Inflammatory macrophage treated with lipopolysaccharide for 1 hour (primary cell): ENCODE measurements at regions not wholly inside any gene's neighbourhood (a gene's known extent, or its start where the extent isn't known, plus 50 kb on each side); places are given as distances from the start of the nearest gene placed in this dataset.
"Not testable (repeated sequence)": the region's sequence is repeated elsewhere in the genome, so short reads cannot be mapped to it uniquely, and the experiment has no call there.

Experiments used
- DNase-seq, 2 donors: peaks; one replicate each; pipeline ENCODE4 v3.0.0-alpha.2; 2020 to 2022

DNA sequence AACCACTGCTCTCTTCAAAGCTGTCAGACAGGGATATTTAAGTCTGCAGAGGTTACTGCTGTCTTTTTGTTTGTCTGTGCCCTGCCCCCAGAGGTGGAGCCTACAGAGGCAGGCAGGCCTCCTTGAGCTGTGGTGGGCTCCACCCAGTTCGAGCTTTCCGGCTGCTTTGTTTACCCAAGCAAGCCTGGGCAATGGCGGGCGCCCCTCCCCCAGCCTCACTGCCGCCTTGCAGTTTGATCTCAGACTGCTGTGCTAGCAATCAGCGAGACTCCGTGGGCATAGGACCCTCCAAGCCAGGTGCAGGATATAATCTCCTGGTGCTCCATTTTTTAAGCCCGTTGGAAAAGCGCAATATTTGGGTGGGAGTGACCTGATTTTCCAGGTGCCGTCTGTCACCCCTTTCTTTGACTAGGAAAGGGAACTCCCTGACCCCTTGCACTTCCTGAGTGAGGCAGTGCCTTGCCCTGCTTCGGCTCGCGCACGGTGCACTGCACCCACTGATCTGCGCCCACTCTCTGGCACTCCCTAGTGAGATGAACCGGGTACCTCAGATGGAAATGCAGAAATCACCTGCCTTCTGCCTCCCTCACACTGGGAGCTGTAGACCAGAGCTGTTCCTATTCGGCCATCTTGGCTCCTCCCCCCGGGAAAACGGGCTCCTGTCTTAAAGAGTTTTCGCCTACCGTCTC, 758.3 kb upstream of the NXPH2 start:
- not testable (repeated sequence) for DNase-seq

DNA sequence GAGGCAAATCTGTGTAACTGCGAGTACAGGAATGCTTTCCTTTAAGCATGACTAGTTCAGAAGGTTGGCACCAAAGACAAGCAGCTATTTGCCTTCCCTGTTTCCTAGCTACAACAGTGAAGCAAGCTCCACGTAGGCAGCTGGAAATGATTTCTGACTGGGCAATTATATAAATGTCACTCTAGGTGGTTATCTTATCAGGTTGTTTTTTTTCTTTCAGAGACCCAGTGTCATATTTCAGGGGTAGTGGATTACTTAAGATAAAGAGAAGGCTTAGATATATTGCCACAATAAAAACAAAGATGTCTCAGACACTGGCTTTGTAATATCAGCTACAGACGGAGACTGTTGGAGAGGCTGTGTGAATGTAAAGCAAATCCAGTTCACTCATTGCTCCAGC, 748.9 kb upstream of the NXPH2 start:
- DNase-seq: no peak

DNA sequence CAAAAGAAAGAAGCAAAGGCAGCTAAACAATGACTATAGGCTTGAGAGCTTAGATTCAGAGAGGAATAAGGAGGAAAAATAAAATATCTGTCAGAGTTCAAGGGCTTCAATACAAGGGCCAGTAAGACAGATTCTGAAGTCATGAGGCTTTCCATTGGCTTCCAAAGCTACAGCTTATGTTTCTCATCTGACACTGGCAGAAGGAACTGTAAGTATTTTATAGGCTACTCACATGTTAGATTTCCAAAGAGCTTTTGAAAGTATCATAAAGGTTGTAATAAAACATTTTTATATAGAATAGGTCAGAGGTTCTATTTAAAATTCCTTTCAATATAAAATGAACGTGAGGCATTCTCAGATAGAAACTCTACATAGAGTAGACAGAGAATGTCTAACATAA, 746.6 kb upstream of the NXPH2 start:
- no peak for DNase-seq

DNA sequence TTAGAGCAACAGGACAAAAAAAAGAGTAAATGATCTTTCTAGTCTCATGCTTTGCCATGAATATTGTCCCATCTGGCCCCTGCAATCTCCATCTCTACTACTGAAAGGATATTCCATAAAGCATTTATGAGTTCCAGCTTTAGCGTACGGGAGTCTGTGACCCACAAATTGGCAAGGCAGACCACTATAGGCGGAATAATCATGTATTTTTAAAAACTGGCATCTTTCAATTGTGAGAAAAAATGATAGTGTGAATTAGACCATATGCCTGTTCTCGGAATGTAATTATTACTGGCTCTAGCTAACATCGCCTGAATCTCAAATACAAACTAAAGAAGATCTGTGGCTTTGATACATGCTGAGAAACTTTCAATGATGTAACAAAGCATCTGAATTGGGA, 738.1 kb upstream of the NXPH2 start:
- no peak for DNase-seq

DNA sequence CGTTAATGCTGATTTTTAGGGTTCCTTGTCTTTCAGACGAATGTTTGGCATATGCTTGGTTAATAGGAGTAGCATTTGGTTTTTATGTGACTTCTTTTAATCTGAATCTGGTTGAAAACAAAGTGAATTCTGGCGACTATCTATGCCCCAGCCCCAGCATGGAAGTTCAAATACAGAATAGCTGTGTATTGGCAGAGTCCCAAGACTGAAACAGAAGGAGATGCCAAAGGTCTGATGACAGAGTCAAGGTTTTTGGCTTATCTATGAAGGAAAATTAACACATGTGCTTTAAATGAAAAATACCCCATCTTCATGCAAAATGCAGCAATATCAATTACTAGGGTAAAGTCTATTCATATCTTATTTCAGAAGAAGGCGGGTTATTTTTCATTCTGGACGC, 734.8 kb upstream of the NXPH2 start:
- DNase-seq: no peak

DNA sequence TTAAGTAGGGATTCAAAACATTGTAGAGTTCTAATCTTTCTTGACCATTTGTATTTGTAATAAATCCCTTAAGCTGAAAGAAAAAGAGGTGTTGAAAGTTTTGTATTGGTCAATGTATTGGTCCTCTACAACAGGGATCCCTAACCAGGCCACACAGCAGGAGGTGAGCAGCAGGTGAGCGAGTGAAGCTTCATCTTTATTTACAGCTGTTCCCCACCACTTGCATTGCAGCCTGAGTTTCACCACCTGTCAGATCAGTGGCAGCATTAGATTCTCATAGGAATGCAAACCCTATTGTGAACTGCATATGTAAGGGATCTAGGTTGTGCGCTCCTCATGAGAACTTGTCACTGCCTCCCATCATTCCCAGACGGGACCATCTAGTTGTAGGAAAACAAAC, 715.7 kb upstream of the NXPH2 start:
- no peak for DNase-seq

DNA sequence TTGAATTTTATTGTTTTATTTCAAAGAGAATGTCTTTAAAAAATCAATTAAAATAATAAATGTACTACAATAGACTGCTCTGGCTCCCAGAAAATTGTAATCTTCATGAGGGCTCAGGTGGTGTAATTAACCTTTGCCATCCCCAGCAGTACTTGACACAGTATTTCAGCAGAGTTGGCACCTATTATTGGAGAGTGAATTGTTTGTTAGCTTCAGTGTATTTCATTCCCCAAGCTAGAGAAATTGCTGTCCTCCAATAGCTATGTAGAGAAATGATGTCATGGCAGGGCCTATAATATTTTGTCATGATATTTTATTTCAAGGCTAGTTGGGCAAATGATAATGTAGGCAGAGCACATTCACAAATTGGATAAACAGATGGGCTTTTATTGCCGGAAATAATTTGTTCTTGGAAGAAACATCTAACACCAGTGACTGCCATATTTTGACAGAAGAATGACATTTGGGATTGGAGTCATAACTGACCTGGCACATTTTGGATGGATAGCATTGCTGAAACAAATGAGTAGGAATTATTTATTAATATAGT, 712.0 kb upstream of the NXPH2 start:
- DNase-seq: no peak

DNA sequence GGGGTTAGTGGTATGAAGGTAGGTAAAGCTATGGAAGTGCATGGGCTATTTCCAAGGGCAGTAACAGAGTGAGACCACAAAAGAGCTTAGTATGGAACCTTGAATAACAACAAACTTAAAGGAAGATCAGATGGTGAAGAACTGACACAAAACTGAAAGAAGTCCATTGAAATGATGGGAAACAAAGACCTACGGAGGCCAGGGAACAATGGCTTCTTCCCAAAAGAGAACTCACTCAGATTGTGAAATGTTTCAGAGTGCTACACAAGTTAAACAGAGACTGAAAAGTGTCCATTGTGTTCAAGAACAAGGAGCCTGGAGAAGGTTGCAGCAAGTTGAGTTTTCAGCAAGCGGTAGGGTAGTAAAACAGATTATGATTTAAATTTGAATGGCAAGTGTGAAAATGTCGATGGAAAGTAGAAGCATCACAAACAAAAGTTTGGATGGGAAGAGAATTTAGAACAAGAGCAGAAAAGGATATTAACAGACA, 700.0 kb upstream of the NXPH2 start:
- DNase-seq: no peak

DNA sequence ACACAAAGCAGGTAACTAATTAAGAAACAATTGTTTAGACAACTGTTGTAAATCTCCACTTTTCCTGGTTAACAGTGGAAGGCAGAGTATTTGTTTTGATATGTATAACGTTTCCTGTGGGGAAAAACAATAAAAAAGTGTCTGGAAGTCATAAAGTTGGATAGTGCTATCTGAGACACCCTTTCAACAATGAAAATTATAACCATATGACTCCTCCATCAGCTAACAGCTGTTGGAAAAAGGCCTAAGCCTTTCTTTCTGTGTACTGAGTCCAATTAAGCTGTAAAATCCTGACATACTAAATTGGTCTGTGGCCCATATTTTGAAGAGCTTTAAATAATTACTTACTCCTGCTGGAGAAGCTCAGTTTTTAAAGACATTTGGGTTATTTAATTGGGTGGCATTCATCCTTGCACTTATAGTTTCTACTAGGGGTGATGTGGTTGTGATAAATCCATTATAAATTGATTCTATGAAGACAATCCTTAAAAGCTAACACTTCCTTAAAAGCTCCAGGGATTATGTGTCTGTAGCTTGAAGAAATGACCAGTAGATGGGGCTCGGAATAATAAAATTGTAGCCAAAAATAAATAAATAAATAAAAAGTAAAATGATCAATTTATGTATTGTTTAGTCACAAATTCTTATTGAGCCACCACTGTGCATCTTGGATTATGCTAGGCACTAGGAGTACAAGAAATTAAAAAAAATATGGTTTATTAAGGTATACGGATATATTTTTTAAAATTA, 698.1 kb upstream of the NXPH2 start:
- no peak for DNase-seq

DNA sequence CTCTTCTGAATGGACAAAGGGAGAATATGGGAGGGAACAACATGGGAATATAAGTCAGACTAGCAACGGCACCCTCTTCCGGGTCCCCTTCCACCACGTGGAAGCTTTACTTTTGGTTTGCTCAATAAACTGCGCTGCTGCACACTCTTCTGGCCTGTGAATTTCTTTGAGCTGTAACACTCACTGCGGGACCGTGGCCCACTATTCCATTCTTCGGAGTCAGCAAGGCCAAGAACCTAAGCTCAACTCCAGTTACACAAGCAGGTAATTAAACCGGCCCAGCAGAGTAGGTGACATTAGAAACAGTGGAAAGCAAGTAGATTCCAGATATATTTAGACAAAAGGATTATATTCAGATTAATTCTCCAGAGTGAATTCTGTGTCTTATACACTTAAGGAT, 697.4 kb upstream of the NXPH2 start:
- DNase-seq: no peak

DNA sequence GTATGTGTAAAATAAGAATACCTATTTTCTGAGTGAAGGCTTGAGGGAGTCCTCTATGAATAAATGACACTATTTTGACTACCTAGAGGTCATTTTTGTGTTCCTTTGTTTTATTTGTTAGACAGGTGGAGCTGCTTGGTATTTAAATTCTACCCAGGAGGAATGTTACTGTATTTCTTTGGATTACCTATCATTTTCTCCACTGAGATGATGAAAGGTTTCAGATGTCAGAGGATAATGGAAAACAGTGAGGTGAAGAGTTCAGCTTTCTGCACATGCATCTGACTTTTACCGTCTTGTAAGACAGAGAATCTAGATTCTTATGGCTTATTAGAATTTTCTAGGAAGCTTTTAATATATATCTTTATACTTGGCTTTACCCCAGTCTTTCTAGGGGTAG, 689.8 kb upstream of the NXPH2 start:
- no peak for DNase-seq

DNA sequence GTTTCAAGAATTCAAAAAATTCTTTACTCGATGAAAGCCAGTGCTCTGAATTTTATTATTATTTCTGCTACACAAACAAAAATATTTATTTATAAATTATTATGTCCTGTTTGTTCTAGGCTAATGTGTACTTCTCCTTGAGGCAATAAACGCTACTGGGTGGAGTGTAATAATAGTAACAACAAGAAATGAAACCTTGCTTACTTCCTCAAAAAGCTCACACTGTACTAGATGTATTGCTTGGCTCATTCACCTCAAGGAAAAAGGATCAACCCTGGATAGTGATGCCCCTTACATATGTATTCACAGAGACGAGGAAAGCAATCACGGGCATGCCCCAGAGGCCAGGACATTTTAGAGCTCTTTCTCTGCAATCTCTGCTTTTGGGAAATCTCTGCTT, 685.6 kb upstream of the NXPH2 start:
- DNase-seq: no peak

DNA sequence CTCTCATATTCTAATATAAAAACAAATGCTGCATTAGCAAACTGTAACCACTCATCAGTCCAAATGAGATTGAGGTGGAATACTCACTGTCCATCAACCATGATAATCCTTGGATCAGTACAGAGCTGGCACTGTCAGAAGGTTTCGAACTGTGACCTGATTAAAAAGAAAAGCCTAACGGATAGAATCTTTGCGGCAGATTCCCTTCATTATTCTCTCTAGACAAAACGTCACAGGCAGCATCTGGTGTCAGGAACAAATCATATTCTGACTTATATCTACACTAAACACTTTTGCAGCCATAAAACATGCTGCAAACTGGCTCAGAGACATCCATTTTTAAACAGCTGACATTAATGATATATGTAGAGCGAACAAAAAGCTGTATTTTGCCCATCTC, 677.7 kb upstream of the NXPH2 start:
- DNase-seq: no peak

DNA sequence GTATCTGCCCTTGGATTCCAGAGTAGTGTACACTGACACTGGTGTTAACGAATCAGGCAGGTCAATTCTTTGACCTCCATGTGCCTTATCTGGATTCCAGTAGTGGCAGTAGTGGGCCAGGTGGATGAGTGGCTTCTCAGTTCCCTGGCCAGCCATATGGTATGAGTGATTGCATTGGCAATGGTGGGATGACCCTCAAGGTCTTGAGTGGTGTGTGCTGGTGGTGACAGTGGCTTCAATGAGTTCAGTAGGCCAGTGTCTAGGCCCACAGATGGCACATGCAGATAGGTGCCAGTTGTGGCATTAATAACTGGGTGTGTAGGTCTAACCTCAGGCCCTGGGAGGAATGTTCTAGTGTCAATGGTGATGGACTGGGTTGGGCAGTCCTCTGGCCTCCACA, 674.1 kb upstream of the NXPH2 start:
- no peak for DNase-seq

DNA sequence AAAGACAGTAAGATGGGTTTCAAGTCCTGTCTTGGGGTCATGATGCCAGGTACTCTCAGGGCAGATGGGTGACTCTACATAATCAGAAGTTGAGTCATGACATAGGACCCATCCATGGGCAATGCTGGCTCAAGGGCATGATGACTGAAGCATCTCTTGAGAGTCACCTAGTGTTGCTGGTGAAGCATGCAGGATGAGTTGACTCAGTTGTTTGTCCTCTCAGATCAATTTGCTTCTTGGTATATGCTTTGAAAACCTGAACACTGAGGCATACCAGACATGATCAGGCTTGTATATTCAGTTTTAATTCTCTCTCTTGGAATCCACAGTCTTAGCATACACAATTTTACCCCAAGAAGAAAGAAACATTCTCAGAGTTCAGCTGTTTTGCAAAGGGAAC, 658.9 kb upstream of the NXPH2 start:
- DNase-seq: no peak

DNA sequence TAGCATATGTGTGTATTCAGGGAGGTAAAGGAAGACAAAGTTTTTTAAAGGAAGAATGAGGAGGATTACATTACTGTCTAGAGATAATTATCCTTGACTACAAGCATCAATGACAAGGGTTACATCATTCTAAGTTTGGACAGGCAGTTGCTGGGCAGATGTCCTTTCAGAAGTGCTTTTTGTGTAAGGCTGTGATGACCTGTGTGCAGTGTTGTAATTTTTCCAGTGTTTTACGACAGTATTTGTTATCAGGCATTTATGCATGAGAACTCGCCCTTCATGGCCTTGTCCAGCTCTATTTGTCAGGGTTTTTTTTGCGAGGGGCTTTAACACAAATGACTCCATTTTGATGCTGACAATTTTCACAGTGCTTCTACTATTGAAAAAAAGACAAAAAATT, 658.3 kb upstream of the NXPH2 start:
- no peak for DNase-seq

DNA sequence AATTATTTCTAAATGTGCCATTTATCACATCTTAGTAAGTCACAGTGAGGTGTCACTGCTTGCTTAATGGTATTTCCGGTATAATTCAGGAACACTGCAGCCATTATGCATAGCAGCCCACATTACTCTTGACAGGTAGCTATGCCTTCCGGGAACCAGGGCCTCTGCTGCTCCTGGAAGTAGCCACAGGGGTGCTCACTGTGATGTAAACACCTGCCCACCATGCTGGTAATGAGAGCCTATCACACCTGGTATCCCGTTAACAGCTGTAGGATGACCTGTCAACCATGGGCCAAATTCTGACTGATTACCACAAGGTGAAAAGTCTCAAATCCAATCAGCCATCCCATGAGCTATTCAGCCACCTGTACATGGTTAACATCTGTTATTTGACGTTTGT, 647.0 kb upstream of the NXPH2 start:
- DNase-seq: no peak

DNA sequence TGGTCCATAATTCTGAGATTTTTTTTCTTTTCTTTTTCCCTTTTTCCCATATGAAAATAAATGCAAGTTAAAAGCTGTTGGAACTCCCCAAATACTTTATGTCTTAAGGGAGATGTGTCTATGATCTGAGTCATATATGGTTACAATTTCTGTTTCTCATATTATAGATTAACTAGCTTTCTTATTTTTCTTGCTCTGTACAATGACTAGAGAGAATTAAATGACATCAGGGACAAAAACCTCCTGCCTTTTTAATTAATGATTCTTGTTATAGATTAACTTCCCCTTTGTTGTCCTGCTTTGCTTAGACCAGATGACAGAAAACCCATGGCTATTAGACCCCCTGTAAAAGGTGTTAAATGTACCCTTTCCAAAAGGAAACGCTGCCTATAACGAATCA, 643.9 kb upstream of the NXPH2 start:
- no peak for DNase-seq

DNA sequence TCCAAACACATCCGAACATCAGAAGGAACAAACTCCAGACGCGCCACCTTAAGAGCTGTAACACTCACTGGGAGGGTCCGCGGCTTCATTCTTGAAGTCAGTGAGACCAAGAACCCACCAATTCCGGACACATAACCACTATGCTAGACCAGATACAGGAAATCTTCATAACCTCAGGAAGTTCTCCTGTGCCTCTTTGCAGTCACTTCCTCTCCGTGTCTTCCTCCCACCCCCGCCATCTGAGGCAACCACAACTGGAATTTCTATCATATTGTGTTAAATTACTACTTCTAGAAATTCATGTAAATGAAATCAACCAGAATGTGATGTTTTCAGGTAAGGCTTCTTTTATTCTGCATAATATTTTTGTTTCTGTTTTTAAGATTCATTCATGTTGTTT, 631.0 kb upstream of the NXPH2 start:
- DNase-seq: no peak

DNA sequence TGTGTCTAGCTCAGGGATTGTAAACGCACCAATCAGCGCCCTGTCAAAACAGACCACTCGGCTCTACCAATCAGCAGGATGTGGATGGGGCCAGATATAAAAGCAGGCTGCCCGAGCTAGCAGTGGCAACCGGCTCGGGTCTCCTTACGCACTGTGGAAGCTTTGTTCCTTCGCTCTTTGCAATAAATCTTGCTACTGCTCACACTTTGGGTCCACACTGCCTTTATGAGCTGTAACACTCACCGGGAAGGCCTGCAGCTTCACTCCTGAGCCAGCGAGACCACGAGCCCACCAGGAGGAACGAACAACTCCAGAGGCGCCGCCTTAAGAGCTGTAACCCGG, 630.6 kb upstream of the NXPH2 start:
- not testable (repeated sequence) for DNase-seq

DNA sequence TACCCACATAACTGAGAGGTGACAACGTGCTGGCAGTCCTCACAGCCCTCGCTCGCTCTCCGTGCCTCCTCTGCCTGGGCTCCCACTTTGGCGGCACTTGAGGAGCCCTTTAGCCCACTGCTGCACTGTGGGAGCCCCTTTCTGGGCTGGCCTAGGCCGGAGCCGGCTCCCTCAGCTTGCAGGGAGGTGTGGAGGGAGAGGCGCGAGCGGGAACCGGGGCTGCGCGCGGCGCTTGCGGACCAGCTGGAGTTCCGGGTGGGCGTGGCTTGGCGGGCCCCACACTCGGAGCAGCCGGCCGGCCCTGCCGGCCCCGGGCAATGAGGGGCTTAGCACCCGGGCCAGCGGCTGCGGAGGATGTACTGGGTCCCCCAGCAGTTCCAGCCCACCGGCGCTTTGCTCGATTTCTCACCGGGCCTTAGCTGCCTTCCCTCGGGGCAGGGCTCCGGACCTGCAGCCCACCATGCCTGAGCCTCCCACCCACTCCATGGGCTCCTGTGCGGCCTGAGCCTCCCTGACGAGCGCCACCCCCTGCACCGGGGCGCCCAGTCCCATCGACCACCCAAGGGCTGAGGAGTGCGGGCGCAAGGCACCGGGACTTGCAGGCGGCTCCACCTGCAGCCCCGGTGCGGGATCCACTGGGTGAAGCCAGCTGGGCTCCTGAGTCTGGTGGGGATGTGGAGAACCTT, 630.1 kb upstream of the NXPH2 start:
- not testable (repeated sequence) for DNase-seq

DNA sequence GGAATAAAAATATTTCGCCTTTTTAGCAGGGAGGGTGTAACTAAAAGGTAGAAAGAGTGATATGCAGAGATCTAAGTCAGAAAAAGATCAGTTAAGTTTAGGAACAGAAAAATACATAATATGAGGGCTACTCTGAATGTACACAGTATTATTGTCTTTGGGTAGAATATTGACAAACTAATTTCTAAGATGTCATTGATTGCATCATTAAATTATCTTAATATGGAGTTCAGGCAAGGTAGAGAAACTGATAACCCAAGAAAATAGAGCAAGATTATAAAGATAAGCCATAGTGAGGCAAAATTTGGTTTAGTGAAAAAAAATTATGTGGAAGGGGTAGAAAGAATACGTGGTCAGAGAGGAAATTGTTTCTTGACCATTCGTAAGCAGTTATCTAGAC, 629.0 kb upstream of the NXPH2 start:
- DNase-seq: no peak

DNA sequence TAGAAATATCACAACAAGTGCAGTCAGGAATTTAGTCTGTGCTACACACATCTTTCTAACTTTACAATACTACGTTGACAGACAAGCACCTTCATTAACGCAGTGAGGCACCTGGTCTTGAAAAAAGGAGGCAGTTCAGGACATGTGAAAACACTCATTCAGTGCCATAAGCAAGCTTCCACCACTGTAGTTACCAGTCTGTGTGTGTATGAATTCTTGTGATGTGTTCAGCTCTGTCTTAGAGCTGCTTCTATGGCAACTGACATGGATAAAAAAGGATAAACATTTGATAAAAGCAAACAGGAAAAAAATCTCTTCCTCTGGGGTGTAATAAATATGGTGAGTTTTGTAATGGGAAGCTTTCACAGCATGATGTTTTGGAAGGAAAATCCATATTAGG, 623.8 kb upstream of the NXPH2 start:
- no peak for DNase-seq

DNA sequence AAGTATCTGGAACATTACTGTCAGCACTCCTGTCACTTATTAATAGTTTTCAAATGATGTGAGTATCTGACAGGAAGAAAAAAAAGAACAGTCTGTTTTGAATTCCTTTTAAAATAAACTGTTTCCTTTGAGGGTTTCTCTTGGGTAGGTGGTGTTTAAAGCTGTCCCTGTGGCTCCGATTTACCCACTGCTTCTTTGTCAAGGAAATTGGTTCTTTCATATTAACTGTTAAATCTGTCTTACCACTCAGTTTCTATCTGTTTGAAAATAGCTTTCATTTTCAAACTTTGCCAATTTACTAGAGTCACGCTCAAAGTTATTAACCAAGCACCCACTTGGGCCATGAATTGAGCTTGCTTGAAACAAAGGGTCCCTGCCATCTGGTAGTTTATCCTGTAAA, 614.6 kb upstream of the NXPH2 start:
- no peak for DNase-seq
